Dermis microvascular lymphatic vessel endothelial cell (primary cell): ENCODE measurements at regions not wholly inside any gene's neighbourhood (a gene's known extent, or its start where the extent isn't known, plus 50 kb on each side); places are given as distances from the start of the nearest gene placed in this dataset.
"Not testable (repeated sequence)": the region's sequence is repeated elsewhere in the genome, so short reads cannot be mapped to it uniquely, and the experiment has no call there.

Experiments
- DNase-seq, 2 donors: peaks; one replicate each; pipeline versions ENCODE4 v3.0.0 to v3.0.0-alpha.2; 2010; ENCODE audit warnings: low read depth in 2 of 2

DNA sequence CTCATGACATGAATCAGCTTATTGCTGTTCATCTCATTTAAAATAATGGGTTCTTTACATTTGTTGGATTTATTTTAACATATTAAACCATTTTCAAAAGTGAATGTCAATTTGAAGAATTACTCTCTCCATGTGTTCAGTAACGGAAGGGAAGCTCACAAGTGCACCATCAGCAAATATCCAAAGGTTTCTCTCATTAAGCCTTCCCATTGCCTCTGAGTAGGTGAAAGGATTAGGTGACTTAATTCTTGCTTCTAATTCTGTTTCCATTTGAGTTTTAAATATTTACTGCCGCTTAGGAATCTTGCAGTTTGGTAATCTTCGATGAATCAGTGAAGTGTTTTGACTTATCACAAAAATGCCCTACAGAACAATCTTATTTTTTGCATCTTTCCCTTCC lies 145.1 kb upstream of the NYAP2 start:
- DNase-seq = no peak

DNA sequence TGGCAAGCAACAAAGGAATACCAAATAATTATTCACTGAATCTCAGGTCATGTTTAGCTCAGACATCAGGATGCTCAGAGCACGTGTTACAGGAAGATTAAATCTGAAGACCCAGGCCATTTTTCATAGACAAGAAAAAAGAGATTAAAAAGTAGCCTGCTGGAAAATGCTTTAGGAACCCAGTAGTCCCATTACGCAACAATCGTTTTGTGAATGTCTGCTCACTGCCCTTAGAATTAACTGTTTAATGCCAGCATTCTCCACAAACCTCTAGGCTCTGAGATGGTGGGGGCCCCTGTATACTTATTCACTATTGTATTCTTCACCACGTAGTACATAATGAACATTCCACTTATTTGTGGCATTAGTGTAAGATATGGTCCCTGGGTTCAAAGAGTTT lies 154.6 kb upstream of the NYAP2 start:
- DNase-seq = no peak

DNA sequence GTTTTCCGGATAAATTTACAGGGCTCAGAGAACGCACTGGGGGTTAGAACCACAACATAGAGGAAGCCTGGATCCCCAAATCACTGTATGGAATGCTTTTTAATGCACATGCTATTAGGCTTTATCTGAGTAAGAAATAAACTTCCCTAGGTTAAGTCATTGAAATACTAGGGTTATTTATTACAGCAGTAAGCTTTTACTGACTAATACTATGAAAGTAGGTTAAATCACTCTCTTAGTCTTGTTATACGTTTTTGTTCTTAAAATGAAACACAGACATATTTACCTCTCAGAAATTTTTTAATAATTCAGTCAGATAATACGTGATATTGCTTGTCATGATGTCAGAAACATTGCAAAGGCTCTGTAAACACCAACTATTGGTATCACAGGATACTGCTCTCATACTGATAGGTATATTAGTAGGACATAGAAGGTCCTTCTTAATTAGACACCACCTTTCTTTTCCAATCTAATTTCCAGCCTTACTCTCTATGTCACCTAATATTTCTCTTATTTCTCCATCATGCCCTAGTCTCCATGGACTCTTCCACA lies 162.7 kb upstream of the NYAP2 start:
- DNase-seq = no peak

DNA sequence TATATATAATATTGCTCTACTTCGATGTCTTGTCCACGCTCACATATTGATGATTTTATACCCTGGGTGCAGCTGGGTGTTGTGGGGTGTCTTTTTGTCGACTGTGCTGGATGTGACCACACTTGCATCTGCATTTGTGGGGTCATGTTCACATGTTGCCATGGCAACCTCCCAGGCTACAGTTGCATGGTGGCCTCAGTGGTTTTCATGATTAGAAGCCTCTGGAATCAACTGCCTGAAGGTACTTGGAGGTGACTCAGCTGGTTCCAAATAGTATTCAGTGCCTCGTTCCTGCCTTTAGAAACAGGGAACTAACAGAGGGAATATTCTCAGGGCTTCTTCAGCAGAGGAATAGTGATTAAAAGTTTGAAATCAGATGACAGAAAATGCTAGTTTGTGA lies 166.3 kb upstream of the NYAP2 start:
- DNase-seq = no peak

DNA sequence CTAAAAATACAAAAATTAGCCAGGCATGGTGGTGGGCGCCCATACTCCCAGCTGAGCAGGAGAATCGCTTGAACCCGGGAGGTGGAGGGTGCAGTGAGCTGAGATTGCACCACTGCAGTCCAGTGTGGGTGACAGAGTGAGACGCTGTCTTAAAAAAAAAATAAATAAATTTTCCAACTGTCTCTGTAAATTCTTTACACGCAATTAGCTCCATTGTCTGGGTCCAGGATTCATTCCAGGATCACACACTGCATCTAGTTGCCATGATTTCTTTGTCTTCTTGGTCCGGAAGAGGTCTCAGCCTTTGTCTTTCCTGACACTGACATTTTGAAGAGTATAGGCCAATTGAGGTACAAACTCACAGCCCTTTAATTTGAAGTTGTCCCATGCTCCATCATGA lies 167.6 kb upstream of the NYAP2 start:
- DNase-seq = no peak

DNA sequence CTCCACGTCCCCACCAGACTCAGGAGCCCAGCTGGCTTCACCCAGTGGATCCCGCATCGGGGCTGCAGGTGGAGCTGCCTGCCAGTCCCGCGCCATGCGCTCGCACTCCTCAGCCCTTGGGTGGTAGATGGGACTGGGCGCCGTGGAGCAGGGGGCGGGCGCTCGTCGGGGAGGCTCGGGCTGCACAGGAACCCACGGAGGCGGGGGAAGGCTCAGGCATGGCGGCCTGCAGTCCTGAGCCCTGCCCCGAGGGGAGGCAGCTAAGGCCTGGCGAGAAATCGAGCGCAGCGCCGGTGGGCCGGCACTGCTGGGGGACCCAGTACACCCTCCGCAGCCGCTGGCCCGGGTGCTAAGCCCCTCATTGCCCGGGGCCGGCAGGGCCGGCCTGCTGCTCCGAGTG lies 170.2 kb upstream of the NYAP2 start:
- DNase-seq = not testable (repeated sequence)

DNA sequence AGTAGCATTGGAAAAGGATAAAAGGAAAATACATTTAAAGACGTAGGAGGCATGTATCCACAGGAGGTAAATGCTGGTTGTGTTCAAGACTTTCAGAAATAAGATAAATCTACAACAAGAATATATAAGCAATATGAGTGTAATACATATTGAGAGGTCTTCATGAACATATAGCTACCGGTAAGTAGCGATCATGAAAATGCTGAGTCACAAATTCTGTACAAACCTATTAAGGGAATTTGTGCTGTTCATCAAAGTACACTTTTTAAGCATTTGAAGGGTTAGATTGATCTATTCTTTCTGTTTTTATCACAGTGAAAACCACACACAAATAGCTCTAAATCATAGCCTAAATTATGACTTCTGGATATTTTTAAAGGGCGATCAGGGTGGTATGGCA lies 173.1 kb upstream of the NYAP2 start:
- DNase-seq = no peak

DNA sequence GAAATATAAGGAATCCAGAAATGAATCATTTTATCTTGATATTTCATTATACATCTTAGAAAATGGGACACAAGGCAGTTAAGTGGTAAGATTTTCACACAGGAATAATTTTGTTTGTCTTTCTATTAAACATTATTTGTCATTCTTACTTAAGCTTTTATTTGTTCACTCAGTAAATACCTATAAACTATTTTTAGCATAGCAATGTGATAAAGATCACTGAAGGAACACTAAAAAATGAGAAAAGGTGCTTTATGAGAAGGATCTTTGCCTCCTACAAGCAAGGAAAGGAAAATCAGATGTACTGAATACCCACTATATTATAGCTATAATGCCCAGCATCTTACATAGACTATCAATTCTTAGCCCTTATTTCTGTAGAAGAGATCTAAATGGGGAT lies 176.2 kb upstream of the NYAP2 start:
- DNase-seq = no peak

DNA sequence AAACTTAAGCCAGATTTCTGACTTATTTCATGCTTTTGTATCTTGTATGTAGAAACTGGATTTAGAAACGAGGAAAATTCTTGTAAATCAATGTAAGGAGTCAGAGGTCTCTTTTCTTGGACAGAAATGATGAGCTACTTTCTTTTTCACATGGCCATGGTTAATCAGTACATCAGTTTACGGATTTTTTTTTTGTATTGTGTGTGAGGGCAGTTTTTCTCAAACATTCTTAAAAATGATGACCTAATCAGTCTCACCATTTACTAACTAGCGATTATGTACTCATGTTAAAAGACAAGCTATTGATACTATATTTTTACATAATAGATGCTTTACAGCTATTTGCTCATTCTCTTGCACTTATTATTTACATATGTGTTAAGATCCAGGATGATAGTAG lies 165.2 kb upstream of the DOCK10 start:
- DNase-seq = no peak

DNA sequence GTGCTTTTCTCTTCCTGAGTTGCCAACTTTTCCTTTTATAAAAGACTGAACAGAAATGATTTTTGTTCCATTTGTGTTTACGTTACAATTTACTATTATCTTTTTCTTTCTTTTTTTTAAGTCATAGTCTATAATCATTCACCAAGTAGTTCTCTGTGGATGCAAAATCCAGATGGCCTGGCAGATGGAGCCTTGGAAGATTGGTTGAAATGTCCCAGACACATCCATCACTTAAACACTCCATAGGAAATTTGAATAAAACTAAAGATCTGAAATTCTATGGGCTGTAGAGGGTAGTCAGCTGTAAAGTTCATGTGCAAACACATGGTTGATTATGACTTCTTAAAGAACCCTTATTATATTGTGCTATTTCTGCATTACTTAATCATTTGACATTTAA lies 164.8 kb upstream of the DOCK10 start:
- DNase-seq = no peak

DNA sequence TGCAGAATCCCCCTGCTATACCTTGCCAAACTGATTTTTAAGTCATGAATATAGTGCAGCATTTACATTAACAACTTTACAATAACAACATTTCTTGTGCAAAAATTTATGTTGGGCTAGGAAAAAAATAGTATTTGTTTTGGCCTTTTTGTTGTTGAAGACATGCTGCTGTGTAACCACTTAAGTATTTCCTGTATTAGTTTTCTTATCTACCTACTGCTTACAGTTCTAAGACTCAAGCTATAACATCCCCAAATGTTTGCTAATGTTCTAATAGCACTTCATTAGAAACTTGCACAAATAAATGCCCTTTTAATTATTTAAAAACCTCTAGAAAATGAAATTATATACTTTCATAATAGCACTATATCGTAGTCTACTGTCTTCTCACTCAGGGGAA lies 154.3 kb upstream of the DOCK10 start:
- DNase-seq = no peak

DNA sequence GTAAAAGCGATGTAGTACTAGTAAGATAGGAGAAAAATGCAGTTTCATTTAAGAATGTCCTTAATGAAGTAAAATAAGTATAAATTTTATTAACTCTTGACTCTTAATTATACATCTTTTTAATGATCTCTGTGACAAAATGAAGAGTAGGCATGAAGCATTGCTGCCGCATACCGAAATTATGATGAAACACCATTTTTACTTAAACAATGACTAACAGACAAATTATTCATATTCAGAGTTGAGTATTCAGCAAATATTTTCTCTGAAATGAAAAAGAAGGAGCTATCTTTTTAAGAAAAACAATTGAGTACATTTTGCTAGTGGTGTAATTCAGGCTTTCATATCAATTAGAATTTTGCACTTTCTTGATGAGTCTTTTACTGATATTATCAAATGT lies 150.6 kb upstream of the DOCK10 start:
- DNase-seq = no peak

DNA sequence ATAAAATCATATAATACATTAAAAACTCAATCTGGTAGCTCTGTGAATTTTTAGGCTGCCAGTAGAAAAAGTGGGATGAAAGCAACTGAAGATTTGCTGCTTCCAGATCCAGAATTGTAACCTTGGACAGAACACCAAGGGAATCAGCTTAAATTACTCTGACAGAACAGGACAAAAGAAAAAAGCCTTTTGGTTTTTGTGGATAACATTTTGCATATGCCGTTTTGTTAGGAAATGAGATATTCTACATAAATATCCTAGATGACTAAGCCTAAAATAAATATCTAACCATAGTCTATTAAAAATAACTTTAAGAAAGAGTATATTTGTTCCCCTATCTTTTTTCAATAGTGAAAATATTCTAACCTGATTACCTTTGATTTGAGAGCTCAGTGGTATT lies 148.7 kb upstream of the DOCK10 start:
- no peak for DNase-seq

DNA sequence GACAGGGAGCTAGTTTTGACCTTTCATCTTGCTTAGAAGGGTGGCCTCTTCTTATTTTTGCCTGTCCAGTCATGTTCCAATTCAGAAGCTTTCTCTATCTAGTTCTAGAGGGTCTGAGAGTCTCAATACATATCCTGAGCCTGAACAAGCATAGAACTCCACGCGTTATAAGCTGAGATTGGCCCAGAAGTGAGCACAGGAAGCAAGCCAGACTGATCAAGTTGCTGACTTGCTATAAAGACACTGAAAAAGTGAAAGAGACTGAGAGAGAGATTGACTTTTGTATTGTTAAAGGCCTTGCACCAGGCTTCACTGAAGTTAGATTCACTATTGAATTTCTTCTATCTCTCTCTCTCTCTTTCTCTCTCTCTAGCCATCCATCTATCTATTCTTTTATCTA lies 142.7 kb upstream of the DOCK10 start:
- DNase-seq = no peak

DNA sequence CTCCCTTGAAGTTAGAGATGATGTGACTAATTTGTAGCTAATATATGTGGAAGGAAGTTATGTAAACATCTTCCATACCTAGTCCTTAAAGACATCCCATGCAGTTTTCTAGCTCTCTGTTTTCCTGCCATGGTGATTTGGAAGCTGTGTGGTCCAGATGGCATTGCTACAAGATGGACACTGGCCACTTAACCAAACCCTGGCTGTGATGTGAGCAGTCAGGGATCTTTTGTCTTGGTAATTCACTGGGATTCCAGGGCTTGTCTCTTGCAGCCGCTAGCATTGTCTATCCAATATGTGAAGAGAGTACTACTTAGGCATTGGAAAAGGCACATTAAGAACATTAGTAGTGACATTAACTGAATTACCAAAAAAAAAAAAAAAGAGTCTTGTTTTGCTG lies 139.9 kb upstream of the DOCK10 start:
- DNase-seq = no peak

DNA sequence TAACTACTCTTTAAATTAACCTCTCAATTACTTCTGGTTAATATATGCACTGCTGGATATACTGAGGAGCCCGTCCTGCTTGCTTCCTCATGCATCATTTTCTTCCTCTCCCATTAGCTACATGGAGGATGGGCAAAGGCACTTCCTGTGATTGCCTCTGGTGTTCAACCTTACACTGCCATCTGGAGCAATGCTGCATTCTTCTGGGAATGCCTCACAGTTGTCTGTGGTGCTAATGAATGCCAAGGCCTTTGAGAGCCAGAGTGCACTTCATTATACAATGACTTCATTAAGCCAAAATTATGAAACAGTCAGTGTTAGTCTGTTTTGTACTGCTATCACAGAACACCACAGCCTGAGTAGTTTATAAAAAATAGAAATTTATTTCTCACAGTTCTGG lies 134.8 kb upstream of the DOCK10 start:
- no peak for DNase-seq

DNA sequence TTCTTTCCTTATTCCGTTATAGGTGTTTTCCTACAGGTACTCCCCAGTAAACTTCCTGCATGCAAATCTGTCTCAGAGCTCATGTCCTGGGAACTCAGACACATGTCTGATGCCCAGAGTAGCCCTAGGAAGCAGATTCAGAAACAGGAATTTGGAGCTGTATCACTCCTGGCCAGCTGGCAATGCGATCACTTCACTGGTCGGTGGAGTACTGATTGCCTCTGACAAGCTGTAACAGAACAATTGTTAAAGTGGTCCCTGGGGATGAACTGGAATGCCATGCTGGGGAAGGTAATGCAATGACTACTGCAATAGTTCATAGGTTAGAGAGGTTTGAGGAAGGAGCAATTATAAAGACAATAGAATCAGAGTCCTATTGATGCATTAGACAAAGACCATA lies 131.6 kb upstream of the DOCK10 start:
- DNase-seq = peak in 1 of 2 donors; percentile 23

DNA sequence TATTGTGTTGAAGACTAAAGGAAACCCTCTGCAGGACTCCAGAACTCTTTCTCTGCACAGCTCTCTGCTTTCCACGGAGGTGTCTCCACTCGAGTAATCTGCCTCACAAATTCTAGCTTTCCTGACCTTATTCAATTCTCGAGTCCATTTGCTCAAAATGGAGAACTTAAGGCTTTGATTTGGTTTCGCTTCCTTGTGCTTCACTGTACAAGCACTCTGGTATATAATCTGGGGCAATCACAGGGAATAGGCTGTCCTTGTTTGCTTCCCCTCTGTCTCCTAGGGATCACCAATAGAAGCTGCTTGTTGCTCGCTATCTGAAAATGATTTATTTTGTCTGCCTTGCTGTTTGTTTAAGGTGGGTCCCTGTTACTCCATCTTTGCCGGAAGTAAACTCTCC lies 129.1 kb upstream of the DOCK10 start:
- no peak for DNase-seq

DNA sequence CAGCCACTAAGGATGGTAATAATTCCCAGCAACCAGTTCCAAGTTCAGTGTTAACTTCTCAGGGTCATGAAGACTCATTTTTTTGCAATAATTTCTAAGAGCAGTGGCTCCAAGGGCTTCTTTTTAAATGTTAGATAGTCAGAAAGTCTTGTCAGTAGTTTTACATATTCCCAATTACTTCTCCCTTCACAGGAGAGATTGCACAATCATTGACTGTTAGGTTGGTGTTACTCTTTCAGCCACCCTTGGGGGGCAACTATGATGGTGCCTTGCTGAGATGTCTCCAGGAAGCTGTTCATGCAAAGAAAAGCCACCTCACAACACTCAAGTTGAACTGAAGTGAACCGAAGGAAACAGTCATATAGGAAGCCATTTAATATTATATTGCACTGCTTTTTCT lies 127.9 kb upstream of the DOCK10 start:
- no peak for DNase-seq

DNA sequence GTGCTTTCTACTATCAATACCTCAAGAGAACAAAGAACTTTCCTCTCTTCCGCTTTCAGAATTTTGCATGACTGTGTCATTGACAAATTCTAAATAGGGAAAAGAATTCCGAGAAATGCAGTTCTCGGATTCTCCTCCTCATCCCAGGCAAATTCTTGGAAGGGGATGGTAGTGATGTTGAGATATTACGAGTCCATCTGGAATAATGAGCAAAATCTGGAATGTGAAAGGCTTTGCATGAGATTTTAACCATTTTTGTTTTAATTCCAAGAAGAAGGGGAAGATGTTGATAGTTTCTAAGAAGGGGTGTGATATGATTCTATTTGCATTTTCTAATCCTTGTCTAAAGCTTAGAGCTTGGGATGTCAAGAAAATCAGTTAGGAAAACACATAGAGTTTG lies 127.1 kb upstream of the DOCK10 start:
- DNase-seq = no peak

DNA sequence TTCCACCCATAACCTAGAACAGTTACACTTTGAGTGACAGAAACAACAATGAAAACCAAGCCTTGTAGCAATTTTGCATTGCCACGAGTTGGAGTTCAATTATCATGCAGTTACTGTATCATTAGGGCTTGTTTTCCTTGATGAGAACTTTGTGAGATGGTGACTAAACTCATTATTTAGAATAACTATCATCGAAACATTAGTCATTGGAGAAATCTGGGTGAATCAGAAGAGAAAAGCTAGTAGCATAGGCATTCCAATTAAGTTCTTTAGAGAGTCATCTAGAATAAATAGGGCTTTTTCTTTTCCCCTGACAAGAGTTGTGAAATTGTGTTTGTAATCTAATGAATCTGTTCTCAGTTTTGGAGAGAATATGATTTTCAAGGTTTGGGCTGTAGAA lies 122.8 kb upstream of the DOCK10 start:
- no peak for DNase-seq

DNA sequence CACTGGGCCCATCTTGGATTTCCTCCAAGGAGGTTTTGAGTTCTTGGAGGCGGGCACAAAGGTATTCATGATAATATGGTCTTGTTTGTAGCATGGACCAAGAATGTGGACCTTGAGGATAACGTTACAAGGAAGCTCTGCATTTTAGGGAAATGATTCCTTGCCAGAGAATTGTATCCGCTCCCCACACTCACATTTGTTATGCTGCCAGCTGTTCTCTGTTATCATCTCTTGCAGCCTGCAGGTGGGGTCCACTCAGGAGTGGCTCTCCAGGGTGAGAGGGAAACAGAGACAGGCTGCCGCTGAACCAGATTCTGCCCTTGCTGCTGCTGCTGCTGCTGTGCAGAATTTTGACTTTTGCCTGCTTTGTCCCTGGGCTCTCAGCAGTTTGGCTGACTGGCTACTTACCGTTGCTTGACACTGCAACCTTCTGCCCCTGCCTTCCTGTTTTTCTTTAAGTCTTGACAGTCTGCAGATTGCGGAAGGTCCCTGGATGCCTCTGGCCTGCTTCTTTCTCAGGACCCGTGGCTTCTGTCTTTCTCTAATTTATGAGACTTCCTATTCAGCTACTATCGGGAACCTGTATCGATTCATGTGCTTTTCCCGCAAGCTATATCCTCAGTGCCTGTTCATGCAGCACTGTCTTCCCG lies 122.3 kb upstream of the DOCK10 start:
- peak in 1 of 2 donors; percentile 4 for DNase-seq

DNA sequence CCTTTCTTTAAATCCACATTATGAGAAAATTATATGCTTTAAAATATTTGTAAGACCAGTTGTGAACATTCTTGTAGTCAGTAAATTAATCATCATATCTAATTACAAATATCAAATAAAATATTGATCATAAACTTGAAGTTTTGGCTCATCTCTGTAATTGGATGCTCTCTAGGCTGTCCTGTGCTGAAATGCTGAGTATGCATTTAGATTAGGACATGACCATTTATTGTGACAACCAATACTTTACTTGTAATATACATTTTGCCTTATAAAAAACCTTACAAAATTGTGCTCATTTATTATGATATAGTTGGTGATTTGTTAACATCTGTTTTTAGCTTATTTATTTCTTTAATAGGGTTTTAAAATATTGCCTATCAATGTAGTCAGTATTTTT lies 116.1 kb upstream of the DOCK10 start:
- DNase-seq = no peak

DNA sequence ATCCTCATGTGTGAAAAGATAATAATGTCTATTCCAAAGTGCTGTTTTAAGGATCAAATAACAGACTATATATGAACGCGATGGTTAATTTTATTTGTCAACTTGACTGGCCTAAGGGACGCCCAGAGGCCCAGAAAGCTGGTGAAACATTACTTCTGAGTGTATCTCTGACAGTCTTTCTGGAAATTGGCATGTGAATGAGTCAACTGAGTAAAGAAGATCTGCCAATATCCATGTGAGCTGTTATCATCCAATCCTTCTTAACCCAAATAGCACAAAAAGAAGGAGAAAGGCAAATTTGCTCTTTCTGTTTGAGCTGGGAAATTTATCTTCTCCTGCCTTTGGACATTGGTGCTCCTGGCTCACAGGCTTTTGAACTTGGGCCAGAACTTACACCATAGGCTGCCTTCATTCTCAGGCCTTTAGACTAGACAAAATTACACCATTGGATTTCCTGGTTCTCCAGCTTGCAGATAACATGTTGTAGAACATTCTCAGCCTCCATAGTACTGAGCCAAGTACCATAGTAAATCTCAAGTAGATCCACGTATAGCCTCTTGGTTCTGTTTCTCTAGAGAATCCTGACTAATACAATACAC lies 114.7 kb upstream of the DOCK10 start:
- DNase-seq = no peak
